ENCODE measurements at regions not wholly inside any gene's neighbourhood (a gene's known extent, or its start where the extent isn't known, plus 50 kb on each side); places are given as distances from the start of the nearest gene placed in this dataset.

DNA sequence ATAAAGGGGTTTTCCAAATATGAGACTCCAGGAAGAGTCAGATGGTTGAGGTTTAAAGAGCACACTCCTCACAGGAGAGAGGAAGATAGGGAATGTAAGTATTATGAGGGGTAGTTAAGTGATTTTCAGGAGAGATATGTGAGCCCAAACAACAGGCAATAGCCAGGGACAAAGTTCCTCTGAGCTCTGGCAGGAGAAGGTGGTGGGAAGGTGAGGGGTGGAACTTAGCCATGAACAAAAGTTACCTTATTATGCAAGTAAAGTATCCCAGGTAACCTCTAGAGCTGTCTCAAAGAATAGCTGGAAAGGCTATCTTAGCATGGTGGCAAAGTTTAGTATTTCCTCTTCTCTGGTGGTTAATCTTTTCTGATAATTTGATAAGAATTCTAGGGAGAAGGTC lies 450.5 kb upstream of the PTPRD start:
- Histone ChIP-seq H3K4me3 (no peak overlapping the region), H4K20me1 (ENCODE audit: insufficient read depth) (no peaks in the 10 kb centered on the region), H3K9me3 (ENCODE audit: low read depth) (no peaks in the 10 kb centered on the region), H3K36me3 (ENCODE audit: low read depth) (no peaks in the 10 kb centered on the region), H2AFZ (no peak overlapping the region), H3K27me3 (replicated peaks; ENCODE audit: insufficient read depth) (no peaks in the 10 kb centered on the region), H3K4me2 (ENCODE audit: unreplicated experiment) (no peak overlapping the region), H3F3A (ENCODE audit: insufficient read depth) (no peaks in the 10 kb centered on the region), H3K4me1 (ENCODE audit: insufficient read depth) (no peaks in the 10 kb centered on the region), H3K79me2 (ENCODE audit: insufficient read depth) (no peaks in the 10 kb centered on the region), H3K27ac (no peak overlapping the region), H3K9ac (no peak overlapping the region), H3K9me2 (ENCODE audit: insufficient read depth) (no peaks in the 10 kb centered on the region)
- no peak for TF ChIP-seq EZH2 (IDR thresholded peaks at IDR 0.05; ENCODE audit: insufficient read depth, poor library complexity, severe bottlenecking)
- no peak for TF ChIP-seq EZH2phosphoT487 (IDR thresholded peaks at IDR 0.05; ENCODE audit: insufficient read depth, low read depth)
- in situ Hi-C loops (cut with MboI): no loop called here
- no peak for DNase-seq

DNA sequence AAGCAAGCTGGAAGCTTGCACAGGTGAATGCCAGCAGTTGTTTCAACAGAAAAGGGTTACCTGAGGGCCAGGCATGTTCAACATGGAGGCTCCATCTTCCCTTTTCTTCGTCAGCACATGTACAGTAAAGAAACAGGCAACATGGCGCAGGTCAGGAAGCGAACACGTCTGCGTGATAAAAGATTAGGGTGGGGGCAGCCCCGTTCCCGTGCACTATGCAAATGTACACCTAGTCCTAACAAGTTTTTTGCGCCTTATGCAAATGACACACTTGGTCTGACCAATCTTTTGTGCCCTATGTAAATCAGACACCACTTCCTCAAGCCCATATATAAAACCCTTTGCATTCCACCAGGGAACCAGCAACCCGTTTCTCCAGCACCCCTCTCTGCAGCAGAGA lies 452.1 kb upstream of the PTPRD start:
- 38 to 41% methylated on average over 9 of the region's 9 CpGs for WGBS, 2 experiments (ENCODE audit: low coverage in 1 of 2, low lambda C conversion rate in 2 of 2, missing lambda C conversion rate in 2 of 2)
- H3K4me3 ChIP-seq: no peak overlapping the region
- TF ChIP-seq EZH2phosphoT487 (IDR thresholded peaks at IDR 0.05; ENCODE audit: insufficient read depth, low read depth): no peak
- TF ChIP-seq EZH2 (IDR thresholded peaks at IDR 0.05; ENCODE audit: insufficient read depth, poor library complexity, severe bottlenecking): no peak
- no peak overlapping the region for H2AFZ ChIP-seq
- no peak for DNase-seq
- no peak overlapping the region for H3K27ac ChIP-seq
- H3K4me2 ChIP-seq (ENCODE audit: unreplicated experiment): no peak overlapping the region
- no peaks in the 10 kb centered on the region for H3K4me1 ChIP-seq (ENCODE audit: insufficient read depth)
- no peaks in the 10 kb centered on the region for H3K79me2 ChIP-seq (ENCODE audit: insufficient read depth)
- H3K9me2 ChIP-seq (ENCODE audit: insufficient read depth): no peaks in the 10 kb centered on the region
- no peaks in the 10 kb centered on the region for H3K9me3 ChIP-seq (ENCODE audit: low read depth)
- no peak overlapping the region for H3K9ac ChIP-seq
- H3K27me3 ChIP-seq (replicated peaks; ENCODE audit: insufficient read depth): no peaks in the 10 kb centered on the region
- H4K20me1 ChIP-seq (ENCODE audit: insufficient read depth): no peaks in the 10 kb centered on the region
- no peaks in the 10 kb centered on the region for H3F3A ChIP-seq (ENCODE audit: insufficient read depth)
- H3K36me3 ChIP-seq (ENCODE audit: low read depth): no peaks in the 10 kb centered on the region
- in situ Hi-C loops (cut with MboI): no loop called here

DNA sequence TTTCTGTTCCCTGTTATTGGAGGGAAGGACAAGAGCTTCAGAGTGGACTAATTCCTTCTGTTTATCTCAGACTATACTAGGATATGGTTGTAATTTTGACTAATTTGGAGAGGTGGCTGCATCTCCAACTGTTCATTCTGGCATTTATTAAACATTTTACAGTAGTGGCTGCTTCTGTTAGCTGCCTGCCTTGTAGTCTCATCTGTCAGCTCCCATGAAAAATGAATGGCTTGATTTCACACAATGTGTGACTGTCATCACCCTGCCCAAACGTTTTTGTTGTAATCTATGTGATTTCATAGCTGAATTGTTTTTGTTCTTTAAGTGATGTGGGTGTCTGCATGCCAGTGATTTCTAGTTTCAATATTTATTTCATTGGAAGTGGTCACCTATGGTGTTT lies 459.4 kb upstream of the PTPRD start:
- TF ChIP-seq EZH2 (IDR thresholded peaks at IDR 0.05; ENCODE audit: insufficient read depth, poor library complexity, severe bottlenecking) (no peak), EZH2phosphoT487 (IDR thresholded peaks at IDR 0.05; ENCODE audit: insufficient read depth, low read depth) (no peak)
- H3K9me3 ChIP-seq (ENCODE audit: low read depth): no peaks in the 10 kb centered on the region
- H3K4me3 ChIP-seq: no peak overlapping the region
- WGBS, 2 experiments (ENCODE audit: low coverage in 1 of 2, low lambda C conversion rate in 2 of 2, missing lambda C conversion rate in 2 of 2): 0% methylated on average over 1 of the region's 1 CpG
- H2AFZ ChIP-seq: no peak overlapping the region
- no peaks in the 10 kb centered on the region for H3F3A ChIP-seq (ENCODE audit: insufficient read depth)
- no peak overlapping the region for H3K27ac ChIP-seq
- in situ Hi-C loops (cut with MboI): no loop called here
- no peaks in the 10 kb centered on the region for H4K20me1 ChIP-seq (ENCODE audit: insufficient read depth)
- no peaks in the 10 kb centered on the region for H3K79me2 ChIP-seq (ENCODE audit: insufficient read depth)
- no peaks in the 10 kb centered on the region for H3K9me2 ChIP-seq (ENCODE audit: insufficient read depth)
- no peak overlapping the region for H3K4me2 ChIP-seq (ENCODE audit: unreplicated experiment)
- DNase-seq: no peak
- no peaks in the 10 kb centered on the region for H3K36me3 ChIP-seq (ENCODE audit: low read depth)
- H3K9ac ChIP-seq: no peak overlapping the region
- H3K27me3 ChIP-seq (replicated peaks; ENCODE audit: insufficient read depth): no peaks in the 10 kb centered on the region
- H3K4me1 ChIP-seq (ENCODE audit: insufficient read depth): no peaks in the 10 kb centered on the region

DNA sequence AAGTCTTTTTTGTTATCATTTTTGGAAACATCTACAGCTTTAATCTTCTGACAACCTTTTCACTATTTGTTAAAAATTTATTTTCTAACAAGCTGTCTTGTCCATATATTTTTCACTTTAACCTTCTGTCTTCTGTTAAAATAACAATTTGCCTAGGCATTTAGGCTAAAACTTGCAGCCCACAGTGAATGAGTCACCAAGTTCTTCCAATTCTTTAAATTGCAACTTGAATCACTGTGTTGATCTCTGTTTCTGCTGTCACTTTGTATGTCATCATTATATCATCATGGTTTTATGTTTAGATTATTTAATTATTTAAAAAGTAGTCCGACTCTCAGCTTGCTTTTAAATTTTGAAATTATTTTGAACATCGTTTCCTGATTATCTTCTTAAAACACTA lies 473.8 kb upstream of the PTPRD start:
- 31% methylated on average over 2 of the region's 2 CpGs for WGBS, 2 experiments (ENCODE audit: low coverage in 1 of 2, low lambda C conversion rate in 2 of 2, missing lambda C conversion rate in 2 of 2)
- DNase-seq: no peak
- H3K27ac ChIP-seq: no peak overlapping the region
- H2AFZ ChIP-seq: no peak overlapping the region
- H3K9ac ChIP-seq: no peak overlapping the region
- no peaks in the 10 kb centered on the region for H4K20me1 ChIP-seq (ENCODE audit: insufficient read depth)
- in situ Hi-C loops (cut with MboI): no loop called here
- TF ChIP-seq EZH2phosphoT487 (IDR thresholded peaks at IDR 0.05; ENCODE audit: insufficient read depth, low read depth) (no peak), EZH2 (IDR thresholded peaks at IDR 0.05; ENCODE audit: insufficient read depth, poor library complexity, severe bottlenecking) (no peak)
- no peak overlapping the region for H3K4me3 ChIP-seq
- no peak overlapping the region for H3K4me2 ChIP-seq (ENCODE audit: unreplicated experiment)
- no peaks in the 10 kb centered on the region for H3F3A ChIP-seq (ENCODE audit: insufficient read depth)
- H3K9me3 ChIP-seq (ENCODE audit: low read depth): no peaks in the 10 kb centered on the region
- H3K36me3 ChIP-seq (ENCODE audit: low read depth): no peaks in the 10 kb centered on the region
- no peaks in the 10 kb centered on the region for H3K9me2 ChIP-seq (ENCODE audit: insufficient read depth)
- H3K27me3 ChIP-seq (replicated peaks; ENCODE audit: insufficient read depth): no peaks in the 10 kb centered on the region
- no peaks in the 10 kb centered on the region for H3K4me1 ChIP-seq (ENCODE audit: insufficient read depth)
- no peaks in the 10 kb centered on the region for H3K79me2 ChIP-seq (ENCODE audit: insufficient read depth)

DNA sequence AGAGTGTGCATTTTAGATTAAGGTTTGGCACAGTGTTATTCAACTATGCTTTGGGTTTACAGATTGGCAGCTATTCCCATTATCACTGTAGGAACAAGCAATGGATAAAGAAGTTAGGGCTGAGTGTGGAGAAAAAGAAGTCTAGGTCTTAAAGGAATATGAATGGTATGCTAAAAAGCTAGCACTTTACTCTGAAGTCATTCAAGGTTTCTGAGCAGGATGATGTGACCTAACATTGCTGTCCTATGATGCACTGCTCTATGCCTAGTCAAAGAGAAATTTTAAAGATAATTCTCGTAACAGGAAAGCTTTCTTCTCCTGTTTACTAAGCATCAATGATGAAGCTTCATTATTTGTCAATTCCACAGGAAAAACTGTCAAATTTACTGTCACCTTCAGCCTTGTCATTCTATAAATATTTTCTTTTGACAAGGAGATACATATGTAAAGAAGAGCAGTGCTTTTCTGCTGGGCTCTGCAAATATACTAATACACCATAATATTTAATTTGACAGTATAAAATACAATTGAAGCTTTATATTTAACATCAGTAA lies 476.1 kb upstream of the PTPRD start:
- Histone ChIP-seq H3K36me3 (ENCODE audit: low read depth) (no peaks in the 10 kb centered on the region), H3K79me2 (ENCODE audit: insufficient read depth) (no peaks in the 10 kb centered on the region), H4K20me1 (ENCODE audit: insufficient read depth) (no peaks in the 10 kb centered on the region), H3K9ac (no peak overlapping the region), H3K4me3 (no peak overlapping the region), H3F3A (ENCODE audit: insufficient read depth) (no peaks in the 10 kb centered on the region), H3K4me2 (ENCODE audit: unreplicated experiment) (no peak overlapping the region), H3K9me3 (ENCODE audit: low read depth) (no peaks in the 10 kb centered on the region), H3K9me2 (ENCODE audit: insufficient read depth) (no peaks in the 10 kb centered on the region), H3K27me3 (replicated peaks; ENCODE audit: insufficient read depth) (no peaks in the 10 kb centered on the region), H3K27ac (no peak overlapping the region), H3K4me1 (ENCODE audit: insufficient read depth) (no peaks in the 10 kb centered on the region), H2AFZ (no peak overlapping the region)
- no peak for DNase-seq
- in situ Hi-C loops (cut with MboI): no loop called here
- 0 to 8% methylated on average over 1 of the region's 1 CpG for WGBS, 2 experiments (ENCODE audit: low coverage in 1 of 2, low lambda C conversion rate in 2 of 2, missing lambda C conversion rate in 2 of 2)
- TF ChIP-seq EZH2phosphoT487 (IDR thresholded peaks at IDR 0.05; ENCODE audit: insufficient read depth, low read depth): no peak
- TF ChIP-seq EZH2 (IDR thresholded peaks at IDR 0.05; ENCODE audit: insufficient read depth, poor library complexity, severe bottlenecking): no peak

Data from GM23248 (cell line).